Caco-2 (cell line): ENCODE measurements at regions not wholly inside any gene's neighbourhood (a gene's known extent, or its start where the extent isn't known, plus 50 kb on each side); places are given as distances from the start of the nearest gene placed in this dataset.

Experiments used
- BruUV-seq: library from RNA; stranded (reverse); fragments of 400-500 nt; replicated peaks from 2 replicates; lab custom pipeline; 2021; lab: Mats Ljungman, UMichigan
- CTCF ChIA-PET: fragments of 300-600 bp; sonication (Branson Sonifier 250); formaldehyde crosslinking; loops from one replicate; lab custom pipeline; 2022; ENCODE audit warnings: antibody characterized with exemption; lab: Charles Lee
- POLR2A ChIA-PET: fragments of 300-600 bp; sonication (Branson Sonifier 250); formaldehyde crosslinking; loops from one replicate; lab custom pipeline; 2022; ENCODE audit warnings: antibody characterized with exemption; lab: Charles Lee
- DNase-seq, 2 experiments: peaks; one replicate each; pipeline versions ENCODE4 v3.0.0 to v3.0.0-alpha.2; 2020 to 2022
- H3K27me3 ChIP-seq: replicated peaks from 2 replicates; pipeline ENCODE4 v1.6.0; 2011; ENCODE audit warnings: low read length; ENCODE audit not compliant: control insufficient read depth, insufficient read depth
- H3K36me3 ChIP-seq: 2 replicates; pipeline ENCODE4 v1.5.1; 2011; ENCODE audit warnings: low read length; ENCODE audit not compliant: control insufficient read depth, insufficient read depth
- H3K4me1 ChIP-seq: fragments of 250-450 bp; sonication (Bioruptor Pico); 2 replicates; pipeline ENCODE4 v1.5.1; 2020; ENCODE audit warnings: mild to moderate bottlenecking
- H3K4me3 ChIP-seq: 2 replicates; pipeline ENCODE4 v1.5.1; 2011; ENCODE audit warnings: low read depth, mild to moderate bottlenecking, control low read depth, low read length
- H3K9me3 ChIP-seq: fragments of 250-450 bp; sonication (Bioruptor Pico); 2 replicates; pipeline ENCODE4 v1.5.1; 2020; ENCODE audit warnings: mild to moderate bottlenecking, moderate library complexity
- H3K27ac Mint-ChIP-seq: one replicate; pipeline ENCODE4 v1.8.0; 2022; ENCODE audit warnings: mixed read lengths; ENCODE audit not compliant: unreplicated experiment
- H3K27me3 Mint-ChIP-seq: one replicate; pipeline ENCODE4 v1.8.0; 2022; ENCODE audit warnings: mixed read lengths; ENCODE audit not compliant: insufficient read depth, unreplicated experiment
- H3K36me3 Mint-ChIP-seq: one replicate; pipeline ENCODE4 v1.8.0; 2022; ENCODE audit warnings: mild to moderate bottlenecking, mixed read lengths; ENCODE audit not compliant: insufficient read depth, unreplicated experiment
- H3K4me1 Mint-ChIP-seq: one replicate; pipeline ENCODE4 v1.8.0; 2022; ENCODE audit warnings: low read depth, mixed read lengths; ENCODE audit not compliant: unreplicated experiment
- H3K4me3 Mint-ChIP-seq: one replicate; pipeline ENCODE4 v1.8.0; 2022; ENCODE audit warnings: mild to moderate bottlenecking, moderate library complexity, mixed read lengths; ENCODE audit not compliant: unreplicated experiment
- H3K9me3 Mint-ChIP-seq: one replicate; pipeline ENCODE4 v1.8.0; 2022; ENCODE audit warnings: mixed read lengths; ENCODE audit not compliant: unreplicated experiment
- intact Hi-C: fragments of 100-400 bp; cut with micrococcal nuclease; formaldehyde crosslinking; loops from one replicate; pipeline ENCODE4 v1.10.0; 2022; ENCODE audit not compliant: unreplicated experiment
- TF ChIP-seq, protein P1 (sequence below), 2 experiments: fragments of 200-600 bp in 1 of 2; IDR thresholded peaks; 1 replicate in 1 of 2; 2 replicates in 1 of 2; pipeline versions ENCODE4 v1.5.1 to v1.8.0; 2011 to 2022; ENCODE audit warnings: antibody characterized with exemption in 1 of 2, control low read depth in 1 of 2, inconsistent platforms in 1 of 2, low read depth in 1 of 2, low read length in 1 of 2, mild to moderate bottlenecking in 1 of 2, moderate library complexity in 1 of 2; ENCODE audit not compliant: insufficient read depth in 1 of 2, severe bottlenecking in 1 of 2, unreplicated experiment in 1 of 2

GRCh38 chr7:46968003-46968402, 613.9 kb downstream of the TNS3 start:
- Mint-ChIP-seq H3K4me3 (no peak overlapping the region), H3K27ac (no peak overlapping the region), H3K9me3 (peaks cover 28% of the 10 kb centered on the region), H3K36me3 (no peaks in the 10 kb centered on the region), H3K4me1 (no peaks in the 10 kb centered on the region), H3K27me3 (no peaks in the 10 kb centered on the region)
- Histone ChIP-seq H3K4me3 (no peak overlapping the region), H3K36me3 (no peaks in the 10 kb centered on the region), H3K4me1 (peaks cover 3% of the 10 kb centered on the region; the same call in 1 of the 2 replicates), H3K27me3 (no peaks in the 10 kb centered on the region), H3K9me3 (peaks cover 19% of the 10 kb centered on the region)
- POLR2A ChIA-PET, result no interaction called here
- CTCF ChIA-PET, result no interaction called here
- no peak for DNase-seq
- TF ChIP-seq, protein P1, sequence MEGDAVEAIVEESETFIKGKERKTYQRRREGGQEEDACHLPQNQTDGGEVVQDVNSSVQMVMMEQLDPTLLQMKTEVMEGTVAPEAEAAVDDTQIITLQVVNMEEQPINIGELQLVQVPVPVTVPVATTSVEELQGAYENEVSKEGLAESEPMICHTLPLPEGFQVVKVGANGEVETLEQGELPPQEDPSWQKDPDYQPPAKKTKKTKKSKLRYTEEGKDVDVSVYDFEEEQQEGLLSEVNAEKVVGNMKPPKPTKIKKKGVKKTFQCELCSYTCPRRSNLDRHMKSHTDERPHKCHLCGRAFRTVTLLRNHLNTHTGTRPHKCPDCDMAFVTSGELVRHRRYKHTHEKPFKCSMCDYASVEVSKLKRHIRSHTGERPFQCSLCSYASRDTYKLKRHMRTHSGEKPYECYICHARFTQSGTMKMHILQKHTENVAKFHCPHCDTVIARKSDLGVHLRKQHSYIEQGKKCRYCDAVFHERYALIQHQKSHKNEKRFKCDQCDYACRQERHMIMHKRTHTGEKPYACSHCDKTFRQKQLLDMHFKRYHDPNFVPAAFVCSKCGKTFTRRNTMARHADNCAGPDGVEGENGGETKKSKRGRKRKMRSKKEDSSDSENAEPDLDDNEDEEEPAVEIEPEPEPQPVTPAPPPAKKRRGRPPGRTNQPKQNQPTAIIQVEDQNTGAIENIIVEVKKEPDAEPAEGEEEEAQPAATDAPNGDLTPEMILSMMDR (IDR thresholded peaks at IDR 0.05; ENCODE audit: insufficient read depth in 1 of 2, low read depth in 1 of 2, low read length in 1 of 2, severe bottlenecking in 1 of 2, unreplicated experiment in 1 of 2), result no peak
- no TSS peak for BruUV-seq
- intact Hi-C loops, result no loop called here

DNA sequence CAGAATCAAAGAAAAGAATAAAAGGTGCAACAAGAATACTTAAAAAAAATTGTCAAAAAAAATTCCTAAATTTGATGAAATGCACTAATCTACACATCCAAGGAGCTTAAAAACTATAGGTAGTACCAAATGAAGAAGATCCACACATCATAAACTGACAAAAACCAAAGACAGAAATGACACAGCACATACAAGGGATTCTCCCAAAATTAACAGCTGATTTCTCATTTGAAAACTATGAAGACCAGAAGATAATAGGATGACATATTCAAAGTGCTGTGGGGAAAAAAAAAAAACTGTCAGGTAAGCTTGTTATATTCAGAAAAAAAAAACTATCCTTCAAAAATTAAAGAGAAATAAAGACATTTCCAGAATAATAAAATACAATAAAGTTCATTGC, 618.2 kb downstream of the TNS3 start:
- Mint-ChIP-seq H3K36me3 (no peaks in the 10 kb centered on the region), H3K9me3 (peaks cover 35% of the 10 kb centered on the region), H3K4me3 (no peak overlapping the region), H3K27ac (no peak overlapping the region), H3K4me1 (no peaks in the 10 kb centered on the region), H3K27me3 (no peaks in the 10 kb centered on the region)
- Histone ChIP-seq H3K4me3 (no peak overlapping the region), H3K27me3 (no peaks in the 10 kb centered on the region), H3K36me3 (no peaks in the 10 kb centered on the region), H3K9me3 (peaks cover 19% of the 10 kb centered on the region), H3K4me1 (no peaks in the 10 kb centered on the region)
- ChIA-PET POLR2A (no interaction called here), CTCF (no interaction called here)
- BruUV-seq, result no TSS peak
- TF ChIP-seq, protein P1 (IDR thresholded peaks at IDR 0.05; ENCODE audit: insufficient read depth in 1 of 2, low read depth in 1 of 2, low read length in 1 of 2, severe bottlenecking in 1 of 2, unreplicated experiment in 1 of 2), result no peak
- no peak for DNase-seq
- intact Hi-C loops, result no loop called here

GRCh38 chr7:46960970-46961369, 620.9 kb downstream of the TNS3 start:
- ChIA-PET POLR2A (no interaction called here), CTCF (no interaction called here)
- Mint-ChIP-seq H3K4me3 (no peak overlapping the region), H3K4me1 (no peaks in the 10 kb centered on the region), H3K27ac (no peak overlapping the region), H3K9me3 (peaks cover 35% of the 10 kb centered on the region), H3K27me3 (no peaks in the 10 kb centered on the region), H3K36me3 (no peaks in the 10 kb centered on the region)
- H3K9me3 ChIP-seq, result peaks cover 14% of the 10 kb centered on the region
- no peaks in the 10 kb centered on the region for H3K36me3 ChIP-seq
- H3K4me3 ChIP-seq, result no peak overlapping the region
- no TSS peak for BruUV-seq
- no peak for DNase-seq
- TF ChIP-seq, protein P1 (IDR thresholded peaks at IDR 0.05; ENCODE audit: insufficient read depth in 1 of 2, low read depth in 1 of 2, low read length in 1 of 2, severe bottlenecking in 1 of 2, unreplicated experiment in 1 of 2), result no peak
- intact Hi-C loops, result no loop called here
- no peaks in the 10 kb centered on the region for H3K27me3 ChIP-seq
- H3K4me1 ChIP-seq, result no peaks in the 10 kb centered on the region
